RWPE1 (cell line): ENCODE measurements at regions not wholly inside any gene's neighbourhood (a gene's known extent, or its start where the extent isn't known, plus 50 kb on each side); places are given as distances from the start of the nearest gene placed in this dataset.

ENCODE experiments used
- CTCF ChIA-PET: fragments of 350-600 bp; sonication (Branson Sonifier 250); formaldehyde crosslinking; extraction: SDS; loops from one replicate; lab custom pipeline; 2021; lab: Yijun Ruan, JAX
- POLR2A ChIA-PET: fragments of 400-600 bp; formaldehyde crosslinking; extraction: SDS; loops from one replicate; lab custom pipeline; 2020; ENCODE audit warnings: antibody characterized with exemption; ENCODE audit not compliant: low non-redundant PET; lab: Yijun Ruan, JAX
- DNase-seq: peaks from one replicate; pipeline ENCODE4 v3.0.0; 2012; ENCODE audit warnings: low spot score
- H3K27ac ChIP-seq: fragments of 450-650 bp; 2 replicates; pipeline ENCODE4 v1.5.1; 2017
- TF ChIP-seq, protein P1 (sequence below): fragments of 450-650 bp; conservative IDR thresholded peaks from 2 replicates; pipeline ENCODE4 v1.5.1; 2017; ENCODE audit warnings: low read depth, mild to moderate bottlenecking

DNA sequence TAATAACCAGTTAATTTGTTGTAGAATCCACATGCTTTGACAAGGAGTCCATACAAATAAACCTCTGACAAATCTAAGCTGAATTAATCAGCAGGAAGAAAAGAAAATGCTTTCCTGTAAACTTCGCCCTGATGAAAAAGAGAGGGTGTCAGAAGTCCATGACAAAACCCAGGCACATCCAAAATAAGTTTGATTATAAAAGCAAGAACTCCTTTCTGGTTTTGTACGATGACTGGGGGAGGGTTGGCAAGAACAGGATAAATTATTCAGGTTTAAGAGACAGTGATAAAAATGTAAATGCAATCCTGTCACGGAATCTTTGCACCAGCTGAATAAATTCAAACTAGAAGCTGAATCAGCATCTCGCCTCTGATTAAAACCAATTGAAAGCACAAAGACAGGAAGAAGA is 469.2 kb upstream of the TNP1 start:
- H3K27ac ChIP-seq = no peak overlapping the region
- ChIA-PET POLR2A (no interaction called here), CTCF (no interaction called here)
- DNase-seq = no peak
- TF ChIP-seq, protein P1, sequence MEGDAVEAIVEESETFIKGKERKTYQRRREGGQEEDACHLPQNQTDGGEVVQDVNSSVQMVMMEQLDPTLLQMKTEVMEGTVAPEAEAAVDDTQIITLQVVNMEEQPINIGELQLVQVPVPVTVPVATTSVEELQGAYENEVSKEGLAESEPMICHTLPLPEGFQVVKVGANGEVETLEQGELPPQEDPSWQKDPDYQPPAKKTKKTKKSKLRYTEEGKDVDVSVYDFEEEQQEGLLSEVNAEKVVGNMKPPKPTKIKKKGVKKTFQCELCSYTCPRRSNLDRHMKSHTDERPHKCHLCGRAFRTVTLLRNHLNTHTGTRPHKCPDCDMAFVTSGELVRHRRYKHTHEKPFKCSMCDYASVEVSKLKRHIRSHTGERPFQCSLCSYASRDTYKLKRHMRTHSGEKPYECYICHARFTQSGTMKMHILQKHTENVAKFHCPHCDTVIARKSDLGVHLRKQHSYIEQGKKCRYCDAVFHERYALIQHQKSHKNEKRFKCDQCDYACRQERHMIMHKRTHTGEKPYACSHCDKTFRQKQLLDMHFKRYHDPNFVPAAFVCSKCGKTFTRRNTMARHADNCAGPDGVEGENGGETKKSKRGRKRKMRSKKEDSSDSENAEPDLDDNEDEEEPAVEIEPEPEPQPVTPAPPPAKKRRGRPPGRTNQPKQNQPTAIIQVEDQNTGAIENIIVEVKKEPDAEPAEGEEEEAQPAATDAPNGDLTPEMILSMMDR = no peak

DNA sequence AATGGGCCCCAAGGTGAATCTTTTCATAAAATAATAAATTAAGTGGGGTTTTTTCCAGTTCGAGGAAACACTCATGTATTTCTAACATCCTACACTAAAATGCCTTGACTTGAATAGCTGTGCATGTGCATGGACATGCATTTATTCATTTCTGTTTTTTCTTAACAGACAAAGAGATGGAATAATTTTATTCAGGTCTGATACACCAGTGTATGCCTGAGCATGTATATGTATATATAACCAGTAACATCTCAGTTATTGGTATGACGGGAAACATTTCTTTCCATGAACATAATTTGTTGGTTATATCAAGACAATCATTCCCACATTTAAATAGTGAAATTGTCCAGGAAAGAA is 468.7 kb upstream of the TNP1 start:
- CTCF ChIA-PET = no interaction called here
- DNase-seq = no peak
- no peak overlapping the region for H3K27ac ChIP-seq
- POLR2A ChIA-PET = no interaction called here
- TF ChIP-seq, protein P1 = no peak

GRCh38 chr2:217327953-217328621 is 468.2 kb upstream of the TNP1 start:
- TF ChIP-seq, protein P1 = no peak
- ChIA-PET POLR2A (no interaction called here), CTCF (no interaction called here)
- H3K27ac ChIP-seq = no peak overlapping the region
- DNase-seq = no peak

DNA sequence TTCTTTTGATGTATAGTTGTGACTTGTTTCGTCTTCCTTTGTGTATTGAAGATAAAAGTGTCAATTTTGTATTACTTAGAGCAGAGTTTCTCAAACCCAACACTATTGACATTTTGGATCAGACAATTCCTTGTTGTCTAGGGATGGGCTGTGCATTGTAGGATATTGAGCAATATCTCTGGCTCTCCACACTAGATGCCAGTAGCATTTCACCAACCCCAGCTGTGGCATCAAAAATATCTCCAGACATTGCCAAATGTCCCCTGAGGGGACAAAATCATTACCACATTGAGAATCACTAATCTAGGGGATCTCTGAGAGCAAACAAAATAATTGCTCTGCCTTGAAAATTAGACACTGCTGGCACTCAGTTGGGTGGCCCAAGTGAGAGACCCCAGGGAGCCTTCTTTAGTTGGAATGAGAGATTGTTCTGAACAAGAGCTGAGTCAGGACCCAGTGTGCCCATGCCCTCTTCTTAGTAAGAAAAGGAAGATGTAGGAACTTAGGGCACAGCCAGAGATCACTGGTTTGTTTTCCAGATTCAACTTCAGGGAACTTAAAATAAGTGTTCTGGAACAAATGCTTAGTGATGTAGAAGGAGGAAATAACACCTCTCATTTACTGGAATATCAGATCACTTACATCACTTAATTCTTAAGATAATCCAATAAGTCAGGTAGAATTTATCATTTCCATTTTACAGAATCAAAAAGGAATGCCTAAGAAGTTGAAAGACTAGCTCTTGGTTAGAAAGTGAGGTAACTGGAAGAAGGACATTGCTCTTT is 466.6 kb upstream of the TNP1 start:
- POLR2A ChIA-PET = no interaction called here
- H3K27ac ChIP-seq = no peak overlapping the region
- DNase-seq = no peak
- CTCF ChIA-PET = interaction anchor here (0.6 to 0.8 kb wide), 2 partner anchors 58 to 888 kb away, joined by 3 to 4 read pairs; no protein-coding TSS in a partner anchor
- TF ChIP-seq, protein P1 = no peak

GRCh38 chr2:217325816-217326215 is 466.0 kb upstream of the TNP1 start:
- TF ChIP-seq, protein P1 = no peak
- ChIA-PET POLR2A (no interaction called here), CTCF (no interaction called here)
- no peak overlapping the region for H3K27ac ChIP-seq
- DNase-seq = no peak

- CTCF ChIA-PET = no interaction called here
- POLR2A ChIA-PET = no interaction called here
- no peak for DNase-seq
- H3K27ac ChIP-seq = no peak overlapping the region
- TF ChIP-seq, protein P1 = no peak
Measured at GRCh38 chr2:217325251-217325650, 465.4 kb upstream of the TNP1 start.
